Activated CD4-positive, alpha-beta T cell treated with anti-CD3 and anti-CD28 coated beads, Interleukin-2, amount 50 U/mL, for 4 hours (primary cell): ENCODE measurements at regions not wholly inside any gene's neighbourhood (a gene's known extent, or its start where the extent isn't known, plus 50 kb on each side); places are given as distances from the start of the nearest gene placed in this dataset.
"Not testable (repeated sequence)": the region's sequence is repeated elsewhere in the genome, so short reads cannot be mapped to it uniquely, and the experiment has no call there.

Experiments used
- DNase-seq, 2 experiments: peaks; one replicate each; pipeline ENCODE4 v3.0.0-alpha.2; 2020

DNA sequence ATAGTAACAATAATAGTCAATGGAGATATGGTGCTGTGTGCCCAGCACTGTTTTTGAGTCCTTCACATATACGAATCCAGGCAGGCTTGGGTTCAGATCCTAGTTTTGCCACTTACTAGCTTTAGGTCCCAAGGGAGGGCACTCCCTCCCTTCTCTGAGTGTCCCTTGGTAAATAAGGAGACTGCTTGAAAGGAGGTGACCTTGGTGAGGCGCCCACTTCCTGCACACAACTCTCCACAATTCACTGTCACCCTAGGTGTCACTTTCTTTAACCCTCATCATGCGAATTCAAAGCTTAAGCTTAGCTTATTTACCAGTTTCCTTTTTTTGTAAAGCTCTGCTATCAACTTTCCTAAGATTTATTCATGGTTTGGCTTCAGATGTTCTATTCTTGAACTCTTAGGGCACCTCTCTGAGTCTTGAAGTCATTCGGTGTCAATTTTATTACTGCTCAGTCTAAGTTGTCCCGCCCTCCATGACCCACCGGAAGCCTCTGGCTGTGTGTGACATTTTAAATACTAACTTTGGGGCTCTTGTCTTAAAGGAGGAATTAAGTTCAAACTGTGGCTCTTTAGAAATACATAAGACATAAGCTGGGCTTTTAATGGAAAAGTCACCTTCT is 170.7 kb upstream of the ZNF618 start:
- no peak for DNase-seq

DNA sequence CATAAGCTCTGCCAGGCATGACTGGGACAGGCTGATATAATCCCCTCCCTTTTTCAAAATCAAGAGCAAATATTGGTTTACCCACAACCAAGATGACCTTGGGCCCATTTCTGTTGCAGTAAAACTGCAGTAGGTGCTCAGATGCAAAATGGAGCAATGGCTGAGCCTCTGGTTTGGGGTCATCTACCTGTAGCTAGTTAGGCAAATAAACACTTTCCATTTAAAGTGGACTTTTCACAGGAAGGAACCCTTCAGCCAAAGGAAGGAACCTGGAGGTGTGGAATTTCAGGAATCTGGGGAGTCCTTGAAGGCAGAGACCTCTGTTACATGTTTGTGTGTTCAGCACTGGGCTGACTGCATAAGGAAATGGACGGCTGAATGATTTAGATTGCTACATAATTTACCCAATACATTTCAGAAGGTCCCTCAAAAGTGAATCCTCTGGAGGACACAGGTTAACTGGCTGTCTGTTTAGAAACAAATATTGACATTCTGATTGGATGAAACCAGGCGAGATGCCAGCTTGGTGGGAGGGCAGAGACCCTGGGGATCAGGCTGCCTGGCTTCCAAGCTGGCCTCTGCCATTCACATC is 170.1 kb upstream of the ZNF618 start:
- no peak for DNase-seq

DNA sequence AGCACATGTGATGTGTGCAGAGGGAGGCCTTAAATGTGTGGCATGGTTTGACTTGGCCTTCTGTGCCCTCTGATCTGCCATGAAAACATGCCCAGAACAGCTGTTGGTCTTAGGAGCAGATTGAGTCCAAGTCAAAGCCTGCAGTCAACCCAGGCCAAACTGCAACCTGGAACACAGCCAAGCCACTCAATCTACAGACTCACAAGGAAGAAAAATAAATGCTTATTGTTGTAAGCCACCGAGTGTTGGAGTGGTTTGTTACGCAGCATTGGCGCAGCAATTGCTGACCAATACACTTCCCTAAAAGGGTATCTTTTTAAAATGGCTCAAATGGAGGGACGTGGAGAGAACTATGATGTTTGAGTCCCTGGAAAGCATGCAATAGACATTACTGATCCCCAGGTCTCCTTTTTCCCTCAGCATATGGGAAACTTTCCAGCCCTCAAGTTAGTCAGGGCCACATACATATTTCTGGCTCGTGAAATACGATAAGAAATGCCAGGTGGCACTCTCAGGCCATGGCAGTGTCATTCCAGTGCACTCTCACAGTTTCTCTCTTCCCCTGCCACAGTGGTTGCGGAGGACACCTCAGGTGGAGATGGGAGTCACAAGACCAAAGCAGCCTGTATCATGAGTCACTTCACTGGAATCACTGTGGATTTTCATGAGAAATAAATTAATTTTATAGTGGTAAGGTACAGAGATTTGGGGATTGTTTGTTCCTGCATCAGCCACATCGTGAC is 168.0 kb upstream of the ZNF618 start:
- no peak for DNase-seq

DNA sequence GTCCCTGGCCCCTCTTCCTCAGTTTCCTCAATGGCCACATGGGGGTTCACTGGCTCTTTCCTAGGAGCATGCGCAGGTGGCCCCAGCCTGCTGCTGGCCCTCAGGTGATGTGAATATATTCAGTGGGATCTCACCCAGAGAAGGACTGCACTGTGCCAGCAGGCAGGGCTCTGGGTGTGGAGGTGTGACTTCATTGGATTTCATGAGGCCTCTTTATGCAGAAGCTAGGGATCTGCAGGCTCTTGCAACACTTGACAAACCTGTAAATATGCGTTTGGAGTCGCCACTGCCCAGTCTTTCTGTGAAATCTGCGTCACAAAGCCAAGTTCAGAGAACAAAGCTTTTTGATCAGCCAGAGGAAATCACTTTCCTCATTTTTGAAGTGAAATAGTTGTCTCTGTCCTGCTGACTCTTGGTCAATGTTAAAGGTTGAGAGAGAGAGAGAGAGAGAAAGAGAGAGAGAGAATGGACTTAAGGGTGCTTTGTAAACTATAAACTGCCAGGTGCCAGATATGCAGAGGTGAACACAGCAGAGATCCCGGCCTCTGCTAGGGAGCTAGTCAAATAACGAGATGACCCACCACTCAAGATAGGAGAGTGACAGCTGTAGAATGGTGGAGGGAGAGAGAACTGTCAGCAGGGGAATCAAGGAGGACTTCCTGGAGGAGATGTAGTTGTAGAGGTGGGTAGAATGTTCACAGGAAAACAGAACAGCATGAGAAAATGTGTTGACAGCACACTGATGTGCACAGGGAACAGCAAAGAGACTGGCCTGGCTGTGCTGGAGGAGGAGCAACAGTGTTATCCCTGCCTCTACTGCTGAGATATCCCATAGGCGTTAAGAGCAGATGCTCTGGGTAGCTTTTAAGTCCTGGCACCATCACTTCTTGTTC is 167.0 kb upstream of the ZNF618 start:
- DNase-seq, result no peak

DNA sequence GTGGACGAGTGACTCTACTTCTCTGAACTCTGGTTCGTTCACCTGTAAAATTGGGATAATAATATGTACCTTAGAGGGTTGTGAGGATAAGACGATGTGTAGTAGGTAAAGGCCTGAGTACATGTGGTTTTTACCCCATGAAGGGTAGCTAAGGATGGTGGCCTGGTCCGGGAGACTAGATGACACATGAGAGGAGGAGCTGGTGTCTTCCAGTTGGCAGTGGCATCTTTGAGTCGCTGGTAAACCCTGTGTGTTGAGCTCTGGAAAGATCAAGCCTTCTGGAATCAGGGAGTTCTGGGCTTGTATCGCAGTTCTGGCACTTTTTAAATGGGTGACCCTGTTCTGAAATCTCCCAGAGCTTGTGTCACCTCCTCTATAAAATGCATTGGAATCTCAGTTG is 166.4 kb upstream of the ZNF618 start:
- DNase-seq, result no peak

DNA sequence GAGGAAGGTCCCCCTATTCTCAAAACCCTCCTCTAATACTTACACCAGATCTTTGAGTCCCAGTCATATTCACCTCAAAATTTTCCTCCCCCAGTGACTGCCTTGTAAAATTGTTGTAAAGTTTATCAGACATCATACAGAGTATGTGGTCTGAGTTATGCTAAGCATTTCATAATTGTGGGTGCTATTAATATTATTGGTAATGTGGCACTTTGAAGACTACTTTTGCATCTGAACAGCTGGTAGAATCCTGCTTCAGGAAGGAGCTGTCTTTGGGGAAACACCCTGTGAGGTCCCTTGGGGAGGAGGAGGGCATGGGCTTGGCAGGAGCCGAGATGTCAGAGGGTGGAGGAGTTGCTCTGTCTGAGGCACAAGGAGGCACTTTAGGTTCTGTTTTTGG is 164.9 kb upstream of the ZNF618 start:
- DNase-seq, result no peak

DNA sequence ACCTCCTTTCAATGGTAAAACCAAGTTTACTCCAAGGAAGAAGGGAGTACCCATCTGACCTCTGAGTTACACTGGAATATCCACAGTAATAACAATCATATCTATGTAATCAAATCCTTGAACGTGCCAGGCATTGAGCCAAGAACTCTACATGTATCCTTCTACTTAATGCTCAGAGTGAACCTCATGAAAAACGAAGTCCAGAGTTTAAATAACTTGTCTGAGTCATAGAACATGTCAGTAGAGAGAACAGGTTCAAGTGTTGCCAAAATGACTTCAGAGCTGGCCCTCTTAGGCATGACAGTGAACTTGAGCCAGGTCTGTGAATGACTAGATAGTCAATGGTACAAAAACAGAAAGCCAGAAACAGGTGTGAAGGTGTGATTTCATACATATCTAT is 164.1 kb upstream of the ZNF618 start:
- DNase-seq, result no peak

DNA sequence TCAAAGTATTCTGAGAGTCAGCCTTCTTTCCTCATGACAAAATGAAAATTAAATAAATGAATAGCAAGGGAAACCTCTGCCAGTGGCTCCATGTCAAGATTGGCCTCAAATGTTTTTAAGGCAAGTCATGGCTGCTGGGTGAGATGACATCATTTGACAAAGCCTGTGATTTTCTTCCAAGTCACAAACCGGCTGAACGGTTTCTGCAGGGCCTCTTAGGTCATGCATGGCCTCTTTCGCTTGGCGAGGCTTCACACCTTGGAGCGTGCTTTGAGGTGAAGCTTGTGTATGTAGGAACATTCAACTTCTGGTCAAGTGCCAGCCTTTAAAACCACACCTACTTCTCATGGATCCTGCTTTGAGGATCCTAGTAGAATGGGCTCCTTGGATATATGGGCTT is 161.0 kb upstream of the ZNF618 start:
- no peak for DNase-seq

DNA sequence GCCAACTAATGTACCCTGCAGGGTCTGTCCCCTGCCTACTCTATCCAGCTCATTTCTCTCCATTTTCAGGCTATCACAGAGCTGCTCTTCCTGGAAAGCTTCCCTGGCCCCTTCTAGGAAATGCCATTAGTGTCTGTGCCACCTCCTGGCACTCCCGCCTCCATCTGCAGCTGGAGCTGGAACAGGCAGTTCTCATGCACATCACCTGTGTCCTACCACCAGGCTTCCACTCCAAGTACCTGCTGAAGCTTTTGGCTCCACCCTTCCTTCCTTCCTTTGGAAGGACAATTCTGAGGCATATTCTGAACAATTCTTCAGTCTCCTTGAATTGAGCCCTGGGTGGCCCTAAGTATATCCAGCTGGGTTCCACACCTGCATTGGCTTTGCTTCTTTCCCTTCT is 156.2 kb upstream of the ZNF618 start:
- DNase-seq, result no peak

DNA sequence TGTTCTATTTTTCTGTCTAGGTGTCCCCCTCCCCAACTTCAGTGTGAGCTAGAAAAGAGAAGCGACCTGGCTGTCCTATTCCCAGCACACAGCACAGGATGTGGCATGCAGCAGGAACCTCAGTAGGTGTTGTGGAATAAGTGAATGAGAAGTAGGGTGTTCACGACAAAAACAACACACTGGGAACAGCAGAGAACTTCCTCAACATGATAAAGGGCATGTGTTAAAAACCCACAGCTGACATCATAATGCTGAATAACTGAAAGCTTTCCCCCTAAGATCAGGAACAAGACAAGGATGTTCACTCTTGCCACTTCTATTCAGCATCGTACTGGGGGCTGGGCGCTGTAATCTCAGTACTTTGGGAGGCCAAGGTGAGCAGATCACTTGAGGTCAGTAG is 155.6 kb upstream of the ZNF618 start:
- no peak for DNase-seq

DNA sequence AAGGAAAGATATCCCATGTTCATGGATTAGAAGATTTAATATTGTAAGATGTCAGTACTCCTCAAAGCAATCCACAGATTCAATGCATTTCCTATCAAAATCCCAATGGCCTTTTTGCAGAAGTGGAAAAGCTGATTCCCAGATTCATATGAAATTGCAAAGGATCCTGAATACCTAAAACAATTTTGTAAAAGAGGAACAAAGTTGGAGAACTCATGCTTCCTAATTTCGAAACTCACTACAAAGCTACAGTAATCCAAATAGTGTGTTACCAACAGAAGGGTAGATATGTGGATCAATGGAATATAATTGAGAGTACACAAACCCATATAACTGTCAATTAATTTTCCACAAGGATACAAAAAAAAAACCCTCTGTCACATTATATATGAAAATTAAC is 154.3 kb upstream of the ZNF618 start:
- no peak for DNase-seq

DNA sequence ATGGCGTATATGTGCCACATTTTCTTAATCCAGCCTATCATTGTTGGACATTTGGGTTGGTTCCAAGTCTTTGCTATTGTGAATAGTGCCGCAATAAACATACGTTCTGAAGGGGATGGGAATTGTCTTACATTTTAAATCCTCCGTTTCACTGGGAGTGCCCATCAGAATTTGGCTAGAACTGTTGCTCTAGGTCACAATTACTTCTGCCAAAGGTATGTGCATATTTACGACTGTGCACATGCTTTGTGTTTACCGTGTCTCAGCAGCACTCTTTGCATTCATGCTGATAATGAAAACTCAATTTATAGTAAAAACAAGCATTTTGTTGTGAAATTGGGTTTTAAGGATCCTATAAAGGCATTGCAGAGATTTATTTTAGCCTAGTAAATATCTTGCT is 151.9 kb upstream of the ZNF618 start:
- no peak for DNase-seq

DNA sequence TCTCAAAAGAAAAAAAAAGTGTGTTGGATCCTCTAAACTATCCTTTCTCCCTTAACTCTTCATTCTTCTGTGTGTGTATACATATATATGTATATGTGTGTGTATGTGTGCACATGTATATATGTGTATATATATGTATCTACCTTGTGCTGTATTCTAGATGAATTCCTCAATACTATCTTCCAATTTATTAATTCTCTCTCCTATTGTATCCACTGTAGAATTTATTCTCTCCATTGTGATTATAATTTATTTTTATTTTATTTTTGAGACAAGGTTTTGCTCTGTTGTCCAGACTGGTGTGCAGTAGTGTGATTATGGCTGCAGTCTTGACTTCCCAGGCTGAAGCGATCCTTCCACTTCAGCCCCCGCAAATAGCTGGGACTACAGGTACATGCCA is 147.1 kb upstream of the ZNF618 start:
- DNase-seq, result no peak

DNA sequence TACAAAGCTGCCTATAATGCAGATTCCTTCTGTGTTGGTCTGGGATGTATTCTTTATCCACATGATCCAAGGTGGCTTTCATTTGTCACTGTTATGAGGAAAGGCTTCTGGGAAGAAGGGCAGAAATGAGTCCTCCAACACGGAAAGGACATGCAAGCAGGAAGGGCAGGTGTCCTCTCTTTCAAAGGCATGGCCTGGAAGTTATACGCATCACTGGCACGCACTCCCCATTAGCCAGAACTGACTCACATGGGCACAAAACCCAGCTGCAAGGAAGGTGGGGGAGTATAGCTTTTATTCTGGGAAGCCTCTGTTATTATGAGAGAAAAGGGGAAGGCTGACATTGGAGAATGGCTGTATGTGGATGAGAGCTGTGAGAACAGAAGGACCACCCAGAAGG is 141.3 kb upstream of the ZNF618 start:
- DNase-seq, result no peak

DNA sequence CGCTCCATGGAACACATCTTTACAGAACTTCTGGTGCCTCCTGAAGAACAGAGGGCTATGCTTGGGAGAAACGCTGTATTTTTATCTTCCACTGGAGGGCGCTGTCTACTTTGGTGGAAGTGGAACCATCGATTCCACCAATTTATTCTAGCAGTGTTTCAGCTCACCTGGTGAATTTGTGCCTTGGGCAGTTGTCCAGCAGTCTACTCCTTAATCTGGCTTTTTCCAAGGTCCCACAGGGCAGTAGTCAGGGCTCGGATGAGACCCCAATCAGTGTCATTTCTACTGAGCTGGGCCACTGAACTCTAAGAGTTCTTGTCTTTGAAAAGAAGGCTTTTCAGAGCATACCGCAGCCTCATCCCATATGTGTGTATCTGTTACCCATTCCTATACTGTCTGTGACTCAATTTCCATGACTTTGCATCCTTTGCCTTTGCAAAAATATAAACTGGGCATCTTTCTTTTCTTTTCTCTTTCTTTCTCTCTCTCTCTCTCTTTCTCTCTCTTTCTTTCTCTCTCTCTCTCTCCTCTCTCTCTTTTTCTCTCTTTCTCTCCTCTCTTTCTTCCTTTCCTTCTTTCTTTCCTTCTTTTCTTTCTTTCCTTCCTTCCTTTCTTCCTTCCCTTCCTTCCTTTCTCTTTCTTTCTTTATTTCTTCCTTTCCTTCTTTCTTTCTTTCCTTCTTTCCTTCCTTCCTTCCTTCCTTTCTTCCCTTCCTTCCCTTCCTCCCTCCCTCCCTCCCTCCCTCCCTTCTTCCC is 138.4 kb upstream of the ZNF618 start:
- no peak for DNase-seq

DNA sequence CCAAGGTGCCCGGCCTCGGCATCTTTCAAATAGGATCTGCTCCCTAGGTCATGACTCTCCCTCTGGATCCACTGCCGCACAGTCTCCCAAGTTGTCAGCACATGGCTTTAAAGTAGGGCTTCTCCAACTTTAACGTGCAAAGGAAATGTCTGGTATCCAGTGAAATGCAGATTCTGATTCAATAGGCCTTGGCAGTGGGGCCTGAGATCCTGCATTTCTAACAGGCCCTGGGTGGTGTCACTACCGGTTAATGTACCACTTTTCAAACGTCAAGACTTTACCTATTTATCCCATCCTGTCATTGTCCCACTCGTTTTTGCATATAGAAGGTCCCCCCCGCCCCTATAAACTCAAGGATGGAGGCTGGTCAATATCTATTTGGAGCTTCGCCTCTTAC is 137.6 kb upstream of the ZNF618 start:
- DNase-seq, result no peak

DNA sequence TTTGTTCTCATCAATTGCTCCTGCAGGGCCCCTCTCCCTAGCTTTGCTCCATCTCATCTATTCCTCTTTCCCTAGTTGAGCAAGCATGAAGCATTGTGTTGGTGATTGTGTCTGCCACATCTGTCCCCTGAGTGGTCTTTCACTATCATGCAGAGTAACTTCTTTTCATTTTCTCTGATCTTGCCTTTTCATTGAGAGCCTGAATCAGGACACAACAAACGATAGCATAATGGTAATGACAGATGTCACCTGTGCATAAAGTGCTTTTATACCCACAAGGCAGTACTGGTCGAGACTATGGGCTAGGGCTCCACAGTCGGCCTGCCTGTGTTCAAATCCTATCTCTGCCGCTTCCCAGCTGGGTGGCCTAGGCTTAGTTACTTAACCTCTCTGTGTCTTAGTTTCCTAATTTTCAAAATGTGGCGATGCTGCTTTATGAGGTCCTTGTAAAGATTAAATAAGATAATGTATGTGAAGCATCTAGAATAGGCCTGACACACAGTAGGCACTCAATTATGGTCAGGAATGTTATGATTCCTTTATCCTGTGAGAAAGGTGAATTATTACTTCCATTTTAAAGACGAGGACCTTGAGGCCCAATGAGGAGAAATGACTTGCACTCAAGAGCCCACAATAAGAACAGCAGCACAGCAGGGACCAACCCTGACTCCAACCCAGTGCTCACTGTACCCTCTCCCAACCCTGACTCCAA is 137.1 kb upstream of the ZNF618 start:
- DNase-seq, result no peak

DNA sequence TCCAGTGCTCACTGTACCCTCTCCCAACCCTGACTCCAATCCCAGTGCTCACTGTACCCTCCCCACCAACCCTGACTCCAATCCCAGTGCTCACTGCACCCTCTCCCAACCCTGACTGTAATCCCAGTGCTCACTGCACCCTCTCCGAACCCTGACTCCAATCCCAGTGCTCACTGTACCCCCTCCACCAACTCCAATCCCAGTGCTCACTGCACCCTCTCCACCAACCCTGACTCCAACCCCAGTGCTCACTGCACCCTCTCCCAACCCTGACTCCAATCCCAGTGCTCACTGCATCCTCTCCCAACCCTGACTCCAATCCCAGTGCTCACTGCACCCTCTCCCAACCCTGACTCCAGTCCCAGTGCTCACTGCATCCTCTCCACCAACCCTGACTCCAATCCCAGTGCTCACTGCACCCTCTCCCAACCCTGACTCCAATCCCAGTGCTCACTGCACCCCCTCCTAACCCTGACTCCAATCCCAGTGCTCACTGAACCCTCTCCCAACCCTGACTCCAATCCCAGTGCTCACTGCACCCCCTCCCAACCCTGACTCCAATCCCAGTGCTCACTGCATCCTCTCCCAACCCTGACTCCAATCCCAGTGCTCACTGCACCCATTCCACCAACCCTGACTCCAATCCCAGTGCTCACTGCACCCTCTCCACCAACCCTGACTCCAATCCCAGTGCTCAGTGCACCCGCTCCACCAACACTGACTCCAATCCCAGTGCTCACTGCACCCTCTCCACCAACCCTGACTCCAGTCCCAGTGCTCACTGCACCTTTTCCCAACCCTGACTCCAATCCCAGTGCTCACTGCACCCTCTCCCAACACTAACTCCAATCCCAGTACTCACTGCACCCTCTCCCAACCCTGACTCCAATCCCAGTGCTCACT is 136.3 kb upstream of the ZNF618 start:
- DNase-seq, result not testable (repeated sequence)

DNA sequence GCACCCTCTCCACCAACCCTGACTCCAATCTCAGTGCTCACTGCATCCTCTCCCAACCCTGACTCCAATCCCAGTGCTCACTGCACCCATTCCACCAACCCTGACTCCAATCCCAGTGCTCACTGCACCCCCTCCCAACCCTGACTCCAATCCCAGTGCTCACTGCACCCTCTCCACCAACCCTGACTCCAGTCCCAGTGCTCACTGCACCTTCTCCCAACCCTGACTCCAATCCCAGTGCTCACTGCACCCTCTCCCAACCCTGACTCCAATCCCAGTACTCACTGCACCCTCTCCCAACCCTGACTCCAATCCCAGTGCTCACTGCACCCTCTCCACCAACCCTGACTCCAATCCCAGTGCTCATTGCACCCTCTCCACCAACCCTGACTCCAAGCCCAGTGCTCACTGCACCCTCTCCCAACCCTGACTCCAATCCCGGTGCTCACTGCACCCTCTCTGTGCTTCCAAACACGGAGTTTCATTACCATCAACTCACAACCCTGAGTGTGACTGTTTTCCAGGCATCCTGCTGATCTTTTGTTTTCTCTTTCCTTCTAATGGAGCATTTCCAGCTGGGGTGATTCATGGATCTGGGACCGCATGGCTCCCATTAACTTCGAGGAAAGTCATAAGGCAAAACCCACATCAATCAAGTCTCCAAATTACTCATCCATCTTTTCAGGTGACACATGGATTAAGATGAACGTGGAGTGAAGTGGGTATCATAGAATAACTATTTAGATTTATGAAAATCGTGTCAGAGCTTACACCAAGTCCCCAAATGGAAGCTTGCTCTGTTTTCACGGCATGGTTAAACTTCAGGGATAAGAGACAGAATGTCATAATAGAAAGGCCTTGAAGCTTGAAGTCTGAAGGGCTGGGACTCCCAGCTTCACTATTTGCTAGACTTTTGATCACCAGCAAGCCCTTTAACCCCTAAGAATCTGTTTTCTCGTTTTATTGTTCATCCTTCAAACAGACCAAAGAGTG is 135.3 kb upstream of the ZNF618 start:
- not testable (repeated sequence) for DNase-seq
